Small intestine (tissue), 7 donors: ENCODE measurements at regions not wholly inside any gene's neighbourhood (a gene's known extent, or its start where the extent isn't known, plus 50 kb on each side); places are given as distances from the start of the nearest gene placed in this dataset.

Experiments used
- DNase-seq, 2 donors: peaks; one replicate each; pipeline versions ENCODE4 v3.0.0 to v3.0.0-alpha.2; 2013
- FAIRE-seq: peaks from 2 replicates; lab custom pipeline; 2012; peaks lifted over from hg19 to GRCh38; lab: Jason Lieb, UNC
- H3K27ac ChIP-seq, 3 donors: one replicate each; pipeline ENCODE4 v1.5.1; 2013; ENCODE audit warnings: low read length in 2 of 3, mild to moderate bottlenecking in 2 of 3, control low read depth in 1 of 3, inconsistent platforms in 1 of 3, low read depth in 1 of 3, moderate library complexity in 1 of 3
- H3K27me3 ChIP-seq, 3 donors: one replicate each; pipeline ENCODE4 v1.6.1; 2013; ENCODE audit warnings: low read length in 3 of 3, inconsistent platforms in 1 of 3; ENCODE audit not compliant: control insufficient read depth in 3 of 3, insufficient read depth in 3 of 3
- H3K36me3 ChIP-seq, 3 donors: one replicate each; pipeline ENCODE4 v1.6.1; 2013; ENCODE audit warnings: low read length in 3 of 3, inconsistent platforms in 1 of 3, low read depth in 1 of 3, mild to moderate bottlenecking in 1 of 3, moderate library complexity in 1 of 3; ENCODE audit not compliant: control insufficient read depth in 3 of 3, insufficient read depth in 2 of 3
- H3K4me1 ChIP-seq, 3 donors: one replicate each; pipeline ENCODE4 v1.6.1; 2013; ENCODE audit warnings: low read length in 2 of 3, inconsistent platforms in 1 of 3, low read depth in 1 of 3, mild to moderate bottlenecking in 1 of 3, moderate library complexity in 1 of 3; ENCODE audit not compliant: control insufficient read depth in 3 of 3, insufficient read depth in 2 of 3
- H3K4me3 ChIP-seq, 3 donors: one replicate each; pipeline ENCODE4 v1.5.1; 2013; ENCODE audit warnings: low read length in 3 of 3, control low read depth in 1 of 3, inconsistent platforms in 1 of 3, low read depth in 1 of 3, mild to moderate bottlenecking in 1 of 3, moderate library complexity in 1 of 3
- H3K9me3 ChIP-seq, 2 donors: one replicate each; pipeline ENCODE4 v1.6.1; 2013; ENCODE audit warnings: low read depth in 1 of 2, low read length in 1 of 2; ENCODE audit not compliant: control insufficient read depth in 2 of 2, insufficient read depth in 1 of 2
- WGBS, 3 donors: extraction: QIAGEN DNeasy Blood & Tissue Kit; methylation state at CpG; one replicate each; pipeline ENCODE4 v1.1.7; 2013; 5-methylcytosine and 5-hydroxymethylcytosine counted together
- donor health status: healthy with polysubstance abuse.
- donor health status: control.
- donor health status: control.
- donor health status: Bipolar disorder and iron deficiency.
- donor health status: healthy.

DNA sequence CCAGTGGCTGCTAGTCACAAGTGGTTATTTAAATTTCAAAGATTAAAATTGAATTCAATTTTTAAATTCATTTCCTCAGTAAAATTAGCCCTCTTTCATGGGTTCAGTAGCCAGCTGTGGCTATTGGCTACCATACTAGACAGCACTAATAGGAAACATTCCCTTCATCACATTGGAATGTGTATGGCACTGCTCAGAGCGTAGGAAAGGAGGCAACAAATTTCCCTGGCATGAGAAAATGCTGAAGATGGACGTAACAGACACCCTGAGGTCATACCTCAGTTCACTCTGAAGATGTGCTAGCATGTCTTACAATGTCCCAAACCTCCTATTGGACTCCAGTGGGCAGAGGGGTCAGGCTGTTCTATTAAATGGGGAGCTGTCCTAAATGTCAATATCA is 96.4 kb downstream of the C1QL2 start:
- no peak for DNase-seq
- H3K36me3 ChIP-seq, result no peaks in the 10 kb centered on the region
- no peaks in the 10 kb centered on the region for H3K9me3 ChIP-seq
- no peaks in the 10 kb centered on the region for H3K27me3 ChIP-seq
- FAIRE-seq, result no peak
- no peak overlapping the region for H3K27ac ChIP-seq
- 47 to 60% (median 59%) methylated on average over 2 of the region's 2 CpGs for WGBS, 3 donors
- H3K4me1 ChIP-seq, result no peaks in the 10 kb centered on the region
- H3K4me3 ChIP-seq, result no peak overlapping the region

DNA sequence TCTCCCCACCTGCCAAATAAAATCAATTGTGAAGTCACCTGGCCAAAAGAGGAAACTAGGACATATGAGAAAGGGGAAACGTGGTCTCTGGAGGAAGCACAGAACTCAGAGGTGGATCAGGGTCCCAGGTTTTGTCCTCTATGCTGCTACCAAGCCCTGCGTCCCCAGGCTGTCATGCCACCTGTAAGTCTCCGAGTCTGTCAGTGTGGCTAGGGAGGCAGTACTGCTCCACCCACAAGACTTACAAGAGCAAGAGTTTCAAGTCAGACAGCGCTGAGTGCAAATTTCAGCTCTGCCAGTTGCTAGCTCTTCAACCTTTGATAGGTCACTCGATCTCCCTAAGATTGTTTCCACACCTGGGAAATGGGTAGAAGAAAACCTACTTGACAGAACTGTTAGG is 98.6 kb downstream of the C1QL2 start:
- Histone ChIP-seq H3K9me3 (peaks cover 0 to 14% of the 10 kb centered on the region in 2 donors), H3K4me1 (no peaks in the 10 kb centered on the region), H3K27me3 (no peaks in the 10 kb centered on the region), H3K27ac (no peak overlapping the region), H3K4me3 (no peak overlapping the region), H3K36me3 (no peaks in the 10 kb centered on the region)
- 63 to 75% (median 71%) methylated on average over 5 of the region's 5 CpGs for WGBS, 3 donors
- DNase-seq (no peak), FAIRE-seq (no peak)

DNA sequence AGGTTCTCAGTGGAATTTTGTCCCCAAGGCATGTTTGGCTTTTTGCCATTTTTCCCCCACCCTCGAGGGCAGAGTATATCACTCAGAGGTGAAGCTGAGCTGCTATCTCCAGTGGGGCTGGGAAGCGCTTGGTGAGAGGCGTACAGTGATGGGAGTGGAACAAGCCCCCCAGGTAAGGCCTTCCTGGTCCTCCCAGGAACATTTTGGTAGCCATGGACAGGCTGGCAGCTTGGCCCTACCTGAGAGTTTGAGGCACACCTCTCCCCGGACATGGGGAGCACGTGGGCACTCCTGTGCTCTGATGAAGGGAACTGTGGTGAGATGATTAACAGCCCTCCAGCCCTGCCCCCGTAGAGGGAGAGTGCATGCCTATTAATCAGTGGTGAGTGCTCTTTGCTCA is 99.3 kb downstream of the C1QL2 start:
- H3K27me3 ChIP-seq, result no peaks in the 10 kb centered on the region
- DNase-seq (no peak), FAIRE-seq (no peak)
- no peaks in the 10 kb centered on the region for H3K36me3 ChIP-seq
- H3K4me1 ChIP-seq, result no peaks in the 10 kb centered on the region
- H3K9me3 ChIP-seq, result peaks cover 0 to 14% of the 10 kb centered on the region in 2 donors
- no peak overlapping the region for H3K4me3 ChIP-seq
- WGBS, 3 donors, result 43 to 60% (median 49%) methylated on average over 6 of the region's 6 CpGs
- H3K27ac ChIP-seq, result no peak overlapping the region

DNA sequence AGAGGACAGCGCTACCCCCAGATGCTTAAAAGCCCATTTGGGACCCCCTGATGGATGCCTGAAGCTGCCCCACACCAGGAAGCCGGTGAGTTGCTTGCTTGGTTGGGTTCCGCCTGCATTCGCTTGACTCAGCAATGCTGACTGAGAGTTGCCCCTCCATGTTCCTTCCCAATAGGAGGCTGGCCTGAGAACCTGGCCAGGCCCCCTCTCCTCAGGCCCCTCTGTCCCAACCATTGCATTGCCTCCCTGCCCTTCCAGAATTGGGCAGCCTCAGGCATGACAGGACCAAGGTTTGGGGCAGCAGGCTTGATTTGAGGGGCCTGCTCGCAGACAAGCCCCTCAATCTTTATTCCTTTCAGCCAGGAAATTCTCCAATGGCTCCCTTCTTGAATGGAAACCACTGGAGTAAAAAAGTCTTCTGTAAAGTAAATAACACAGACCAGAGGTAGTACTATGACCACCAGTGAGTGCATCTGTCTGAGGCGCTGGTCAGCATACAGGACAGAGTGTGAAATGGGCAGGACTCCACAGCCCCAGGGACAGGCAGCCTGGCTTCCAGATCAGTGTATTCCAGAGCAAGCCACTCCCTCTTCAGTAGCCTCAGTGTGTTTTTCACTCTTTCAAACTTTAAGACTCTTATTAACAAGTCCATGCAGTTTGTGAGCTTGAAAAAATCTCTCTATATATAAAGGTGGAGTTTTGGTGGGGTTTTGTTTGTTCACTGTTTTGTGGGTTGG is 104.7 kb downstream of the C1QL2 start:
- Histone ChIP-seq H3K27me3 (peaks cover 0 to 2% (median 0%) of the 10 kb centered on the region in 3 donors), H3K4me1 (no peaks in the 10 kb centered on the region), H3K4me3 (no peak overlapping the region), H3K36me3 (no peaks in the 10 kb centered on the region), H3K27ac (no peak overlapping the region), H3K9me3 (peaks cover 0 to 14% of the 10 kb centered on the region in 2 donors)
- WGBS, 3 donors, result 83 to 85% (median 85%) methylated on average over 6 of the region's 6 CpGs
- FAIRE-seq (no peak), DNase-seq (no peak)

DNA sequence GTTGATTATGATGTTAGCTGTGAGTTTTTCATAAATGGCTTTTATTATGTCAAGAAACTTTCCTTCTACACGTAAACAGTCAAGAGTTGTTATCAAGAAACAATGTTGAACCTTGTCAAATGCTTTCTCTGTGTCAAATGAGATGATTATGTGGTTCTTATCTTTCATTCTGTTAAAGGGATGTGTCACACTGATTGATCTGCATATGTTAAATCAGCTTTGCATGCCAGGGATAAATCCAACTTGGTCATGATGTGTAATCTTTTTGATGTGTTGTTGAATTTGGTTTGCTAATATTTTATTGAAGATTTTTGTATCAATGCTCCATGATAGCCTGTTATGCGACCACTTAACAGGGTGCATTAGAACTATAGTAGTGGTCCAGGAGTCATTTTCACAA is 107.3 kb downstream of the C1QL2 start:
- 50 to 75% (median 55%) methylated on average over 2 of the region's 2 CpGs for WGBS, 3 donors
- Histone ChIP-seq H3K27ac (no peak overlapping the region), H3K4me3 (no peak overlapping the region), H3K9me3 (peaks cover 0 to 10% of the 10 kb centered on the region in 2 donors), H3K4me1 (no peaks in the 10 kb centered on the region), H3K36me3 (no peaks in the 10 kb centered on the region), H3K27me3 (peaks cover 0 to 2% (median 0%) of the 10 kb centered on the region in 3 donors)
- DNase-seq, result no peak
- no peak for FAIRE-seq

DNA sequence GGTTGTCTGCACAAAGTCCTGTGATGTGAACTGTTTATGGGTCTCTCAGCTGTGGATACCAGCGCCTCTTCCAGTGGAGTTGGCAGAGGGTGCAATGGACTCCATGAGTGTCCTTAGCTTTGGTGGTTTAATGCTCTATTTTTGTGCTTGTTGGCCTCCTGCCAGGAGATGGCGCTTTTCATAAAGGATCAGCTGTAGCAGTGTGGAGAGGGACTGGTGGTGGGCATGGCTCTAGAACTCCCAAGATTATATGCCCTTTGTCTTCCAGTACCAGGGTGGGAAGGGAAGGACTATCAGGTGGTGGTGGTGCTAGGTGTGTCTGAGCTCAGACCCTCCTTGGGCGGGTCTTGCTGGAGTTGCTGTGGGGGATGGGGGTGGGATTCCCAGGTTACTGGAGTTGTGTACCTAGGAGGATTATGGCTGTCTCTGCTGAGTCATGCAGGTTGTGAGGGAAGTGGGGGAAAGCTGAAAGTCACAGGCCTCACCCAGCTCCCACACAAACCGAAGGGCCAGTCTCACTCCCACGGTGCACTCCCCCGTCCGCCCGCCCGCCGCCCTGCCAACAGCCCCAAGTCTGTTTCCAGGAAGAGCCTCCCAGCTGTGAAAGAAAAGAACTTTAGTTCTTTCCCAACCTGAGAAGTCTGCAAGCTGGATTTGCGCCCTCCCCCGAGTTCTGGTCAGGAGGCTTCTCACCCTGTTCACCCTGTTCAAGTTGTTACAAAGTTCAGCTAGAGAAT is 108.1 kb downstream of the MARCO start:
- Histone ChIP-seq H3K4me1 (no peaks in the 10 kb centered on the region), H3K27ac (no peak overlapping the region), H3K27me3 (peaks cover 0 to 2% (median 0%) of the 10 kb centered on the region in 3 donors), H3K9me3 (peaks cover 0 to under 1% of the 10 kb centered on the region in 2 donors), H3K4me3 (no peak overlapping the region), H3K36me3 (no peaks in the 10 kb centered on the region)
- DNase-seq (peak in 1 of 2 donors; percentile 52), FAIRE-seq (no peak)
- WGBS, 3 donors, result 60 to 71% (median 71%) methylated on average over 7 to 12 of the region's 12 CpGs
